Aorta (tissue), 5 donors: ENCODE measurements at regions not wholly inside any gene's neighbourhood (a gene's known extent, or its start where the extent isn't known, plus 50 kb on each side); places are given as distances from the start of the nearest gene placed in this dataset.

Experiments used
- ATAC-seq: fragments of 200-7000 bp; cut with Tn5 transposase; one replicate; pipeline ENCODE4 v1.9.1; 2022; ENCODE audit warnings: moderate library complexity; ENCODE audit not compliant: low FRiP score
- DNase-seq, 2 donors: peaks; one replicate each; pipeline ENCODE4 v3.0.0-alpha.2; 2020
- H3K27ac ChIP-seq, 2 donors: one replicate each; pipeline ENCODE4 v1.5.1; 2013; ENCODE audit warnings: low read length in 2 of 2, mild to moderate bottlenecking in 2 of 2, moderate library complexity in 2 of 2, control low read depth in 1 of 2, inconsistent platforms in 1 of 2, low read depth in 1 of 2
- H3K27me3 ChIP-seq, 2 donors: one replicate each; pipeline ENCODE4 v1.6.1; 2013; ENCODE audit warnings: control low read depth in 1 of 2, low read length in 1 of 2, mild to moderate bottlenecking in 1 of 2, moderate library complexity in 1 of 2; ENCODE audit not compliant: insufficient read depth in 2 of 2, control insufficient read depth in 1 of 2
- H3K36me3 ChIP-seq, 2 donors: one replicate each; pipeline ENCODE4 v1.6.1; 2013; ENCODE audit warnings: control low read depth in 1 of 2, low read length in 1 of 2, mild to moderate bottlenecking in 1 of 2; ENCODE audit not compliant: insufficient read depth in 2 of 2, control insufficient read depth in 1 of 2
- H3K4me1 ChIP-seq, 2 donors: one replicate each; pipeline ENCODE4 v1.6.1; 2013; ENCODE audit warnings: low read length in 2 of 2, control low read depth in 1 of 2, mild to moderate bottlenecking in 1 of 2, moderate library complexity in 1 of 2; ENCODE audit not compliant: insufficient read depth in 2 of 2, control insufficient read depth in 1 of 2
- H3K4me3 ChIP-seq, 2 donors: one replicate each; pipeline ENCODE4 v1.5.1; 2013; ENCODE audit warnings: low read length in 2 of 2, control low read depth in 1 of 2, mild to moderate bottlenecking in 1 of 2
- H3K9me3 ChIP-seq: one replicate; pipeline ENCODE4 v1.6.1; 2013; ENCODE audit warnings: mild to moderate bottlenecking, low read length; ENCODE audit not compliant: control insufficient read depth
- WGBS, 2 donors: extraction: QIAGEN DNeasy Blood & Tissue Kit; methylation state at CpG; one replicate each; pipeline ENCODE4 v1.1.7; 2013; 5-methylcytosine and 5-hydroxymethylcytosine counted together
- intact Hi-C, 2 donors: fragments of 100-400 bp; cut with DNase I; formaldehyde crosslinking; loops; one replicate each; pipeline versions ENCODE4 v1.14.2 to v1.15.0; 2022
- donor health status: healthy with polysubstance abuse.
- donor health status: Bipolar disorder and iron deficiency.
- donor health status: DM: no; HTN: no; CAD: no.
- donor health status: DM: no; HTN: no; CAD: no.
- donor health status: DM: yes; HTN: yes; CAD: no.

- Histone ChIP-seq H3K27me3 (no peaks in the 10 kb centered on the region), H3K27ac (no peak overlapping the region), H3K9me3 (no peaks in the 10 kb centered on the region), H3K4me1 (no peaks in the 10 kb centered on the region), H3K4me3 (no peak overlapping the region), H3K36me3 (no peaks in the 10 kb centered on the region)
- ATAC-seq, result no peak
- intact Hi-C loops, result no loop called here
- no peak for DNase-seq
- WGBS, 2 donors, result 82 to 96% methylated on average over 1 of the region's 1 CpG
Measured at GRCh38 chr2:216281316-216281715, 91.0 kb downstream of the MARCHF4 start.

GRCh38 chr2:216279459-216279858, 92.8 kb downstream of the MARCHF4 start:
- Histone ChIP-seq H3K9me3 (no peaks in the 10 kb centered on the region), H3K27me3 (no peaks in the 10 kb centered on the region), H3K27ac (no peak overlapping the region), H3K4me1 (peaks cover 0 to 4% of the 10 kb centered on the region in 2 donors), H3K36me3 (no peaks in the 10 kb centered on the region), H3K4me3 (no peak overlapping the region)
- intact Hi-C loops, result no loop called here
- 8 to 10% methylated on average over 3 of the region's 3 CpGs for WGBS, 2 donors
- DNase-seq (peak in 1 of 2 donors; percentile 54), ATAC-seq (no peak)

- intact Hi-C loops, result no loop called here
Measured at GRCh38 chr2:216279031-216279430, 93.3 kb downstream of the MARCHF4 start.

GRCh38 chr2:216275890-216276289, 96.4 kb downstream of the MARCHF4 start:
- no peak for ATAC-seq
- no peak for DNase-seq
- H3K4me1 ChIP-seq, result peaks cover 0 to 4% of the 10 kb centered on the region in 2 donors
- H3K27ac ChIP-seq, result no peak overlapping the region
- H3K27me3 ChIP-seq, result no peaks in the 10 kb centered on the region
- H3K36me3 ChIP-seq, result no peaks in the 10 kb centered on the region
- WGBS, 2 donors, result 94 to 95% methylated on average over 2 of the region's 2 CpGs
- no peak overlapping the region for H3K4me3 ChIP-seq
- intact Hi-C loops, result no loop called here
- no peaks in the 10 kb centered on the region for H3K9me3 ChIP-seq

More at GRCh38 chr2:216279031-216279430, 93.3 kb downstream of the MARCHF4 start:
- Histone ChIP-seq H3K36me3 (no peaks in the 10 kb centered on the region), H3K4me1 (peaks cover 0 to 4% of the 10 kb centered on the region in 2 donors), H3K27ac (no peak overlapping the region), H3K4me3 (no peak overlapping the region), H3K27me3 (no peaks in the 10 kb centered on the region), H3K9me3 (no peaks in the 10 kb centered on the region)
- DNase-seq (no peak), ATAC-seq (no peak)
- 61 to 66% methylated on average over 5 of the region's 5 CpGs for WGBS, 2 donors

- H3K27me3 ChIP-seq, result no peaks in the 10 kb centered on the region
- WGBS, 2 donors, result 14 to 17% methylated on average over 4 of the region's 4 CpGs
- peak; percentile 29 for ATAC-seq
- intact Hi-C loops, result no loop called here
- H3K27ac ChIP-seq, result no peak overlapping the region
- no peaks in the 10 kb centered on the region for H3K36me3 ChIP-seq
- peaks cover 0 to 4% of the 10 kb centered on the region in 2 donors for H3K4me1 ChIP-seq
- H3K9me3 ChIP-seq, result no peaks in the 10 kb centered on the region
- no peak for DNase-seq
- H3K4me3 ChIP-seq, result no peak overlapping the region
Measured at GRCh38 chr2:216274194-216274840, 98.0 kb downstream of the MARCHF4 start.

GRCh38 chr2:216261042-216261537, 111.2 kb downstream of the MARCHF4 start:
- intact Hi-C loops, result no loop called here
- Histone ChIP-seq H3K4me1 (no peaks in the 10 kb centered on the region), H3K27ac (no peak overlapping the region), H3K27me3 (no peaks in the 10 kb centered on the region), H3K36me3 (no peaks in the 10 kb centered on the region), H3K9me3 (no peaks in the 10 kb centered on the region), H3K4me3 (no peak overlapping the region)
- WGBS, 2 donors, result 93 to 95% methylated on average over 6 of the region's 6 CpGs
- ATAC-seq (no peak), DNase-seq (no peak)

GRCh38 chr2:216260629-216261028, 111.7 kb downstream of the MARCHF4 start:
- DNase-seq (no peak), ATAC-seq (no peak)
- no peaks in the 10 kb centered on the region for H3K4me1 ChIP-seq
- no peaks in the 10 kb centered on the region for H3K27me3 ChIP-seq
- WGBS, 2 donors, result 88 to 91% methylated on average over 4 of the region's 4 CpGs
- no peak overlapping the region for H3K27ac ChIP-seq
- no peaks in the 10 kb centered on the region for H3K36me3 ChIP-seq
- H3K9me3 ChIP-seq, result no peaks in the 10 kb centered on the region
- no peak overlapping the region for H3K4me3 ChIP-seq
- intact Hi-C loops, result no loop called here

GRCh38 chr2:216259081-216259480, 113.2 kb downstream of the MARCHF4 start:
- peak; percentile 21 for ATAC-seq
- no peak overlapping the region for H3K4me3 ChIP-seq
- intact Hi-C loops, result no loop called here
- H3K36me3 ChIP-seq, result no peaks in the 10 kb centered on the region
- no peaks in the 10 kb centered on the region for H3K4me1 ChIP-seq
- no peak for DNase-seq
- no peak overlapping the region for H3K27ac ChIP-seq
- 87% methylated on average over 8 of the region's 8 CpGs for WGBS, 2 donors
- H3K27me3 ChIP-seq, result no peaks in the 10 kb centered on the region
- no peaks in the 10 kb centered on the region for H3K9me3 ChIP-seq

GRCh38 chr2:216257089-216257488, 115.2 kb downstream of the MARCHF4 start:
- Histone ChIP-seq H3K27me3 (no peaks in the 10 kb centered on the region), H3K36me3 (no peaks in the 10 kb centered on the region), H3K4me1 (no peaks in the 10 kb centered on the region), H3K4me3 (no peak overlapping the region), H3K27ac (no peak overlapping the region), H3K9me3 (peaks cover 2% of the 10 kb centered on the region)
- no peak for ATAC-seq
- no peak for DNase-seq
- 53 to 69% methylated on average over 3 of the region's 3 CpGs for WGBS, 2 donors
- intact Hi-C loops, result no loop called here
